AG09319 (cell line): ENCODE measurements at regions not wholly inside any gene's neighbourhood (a gene's known extent, or its start where the extent isn't known, plus 50 kb on each side); places are given as distances from the start of the nearest gene placed in this dataset.

Experiments
- DNase-seq: peaks from one replicate; pipeline ENCODE4 v3.0.0-alpha.2; 2010; ENCODE audit warnings: low read depth; ENCODE audit errors: extremely low read depth
- CTCF ChIP-seq: IDR thresholded peaks from 2 replicates; pipeline ENCODE4 v1.5.1; 2011; ENCODE audit warnings: low read depth, mild to moderate bottlenecking, inconsistent platforms, low read length, moderate library complexity

- DNase-seq = no peak
- TF ChIP-seq CTCF = no peak
These were observed 200.1 kb downstream of the TLE3 start for GRCh38 chr15:69897471-69898237.

DNA sequence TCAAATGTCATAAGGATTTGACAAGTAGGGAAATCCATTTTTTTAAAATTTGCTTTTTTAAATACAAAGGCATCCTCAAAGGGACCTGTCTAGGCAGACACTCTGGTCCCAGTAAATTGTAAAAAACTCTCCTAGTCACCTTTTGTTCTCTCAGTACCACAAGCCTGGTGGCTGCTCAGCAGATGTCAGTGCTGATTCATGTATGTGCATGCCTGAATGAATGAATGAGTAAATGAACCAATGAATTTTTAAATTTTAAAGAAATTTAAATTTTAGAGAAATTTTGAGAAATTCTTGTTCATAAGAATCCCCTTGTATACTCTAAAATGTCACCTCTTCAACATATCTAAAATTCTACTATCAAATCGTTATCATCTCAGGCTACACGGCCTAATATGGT is 199.5 kb downstream of the TLE3 start:
- no peak for DNase-seq

GRCh38 chr15:69902414-69903062 is 195.2 kb downstream of the TLE3 start:
- no peak for DNase-seq
- TF ChIP-seq CTCF = no peak

More for the DNA sequence above, 199.5 kb downstream of the TLE3 start:
- no peak for TF ChIP-seq CTCF

DNA sequence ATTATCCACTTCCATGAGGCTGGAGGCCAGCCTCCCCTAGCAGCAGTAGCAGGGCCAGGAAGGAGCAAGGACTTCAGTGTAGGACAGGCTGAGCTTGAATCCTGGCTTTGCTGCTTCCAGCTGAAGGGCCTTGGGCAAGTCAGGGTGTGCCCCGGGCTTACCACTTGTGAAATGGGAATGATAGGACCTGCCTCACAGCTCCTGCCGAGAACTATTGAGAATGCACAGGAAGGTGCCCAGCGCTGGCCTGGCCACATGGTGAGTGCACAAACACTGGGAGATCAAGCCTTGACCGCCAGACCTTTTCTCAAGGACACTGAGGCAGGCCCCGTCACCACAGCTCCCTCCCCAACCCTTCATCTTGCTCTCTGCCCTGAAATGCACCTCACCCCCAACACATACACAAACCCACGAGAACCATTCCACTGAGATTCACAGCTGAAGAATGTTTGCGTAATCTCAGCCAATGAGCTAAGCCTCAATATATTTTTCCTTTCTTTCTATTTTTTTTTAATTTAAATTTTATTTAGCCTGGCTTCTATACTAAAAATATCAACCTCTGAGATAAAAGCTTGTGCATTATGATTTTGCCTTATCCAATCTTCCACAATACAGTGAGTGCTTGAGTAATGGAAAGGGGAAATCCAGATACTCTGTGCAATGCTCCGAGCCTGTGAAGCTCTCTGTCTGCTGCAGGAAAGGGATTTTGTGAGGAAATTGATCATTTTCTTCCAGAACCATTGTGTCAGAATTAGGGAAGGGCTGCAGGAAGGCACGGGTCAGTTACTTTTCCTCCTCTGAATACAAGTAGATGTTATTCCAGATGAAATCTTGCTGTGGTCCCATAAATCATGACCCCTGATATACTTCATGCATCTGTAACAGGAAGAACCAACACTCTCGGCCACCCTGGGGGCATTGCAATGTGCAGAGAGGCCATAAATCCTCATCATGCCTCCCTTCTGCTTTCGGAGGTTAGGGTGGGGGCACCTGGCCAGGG is 193.9 kb downstream of the TLE3 start:
- no peak for TF ChIP-seq CTCF
- DNase-seq = no peak

DNA sequence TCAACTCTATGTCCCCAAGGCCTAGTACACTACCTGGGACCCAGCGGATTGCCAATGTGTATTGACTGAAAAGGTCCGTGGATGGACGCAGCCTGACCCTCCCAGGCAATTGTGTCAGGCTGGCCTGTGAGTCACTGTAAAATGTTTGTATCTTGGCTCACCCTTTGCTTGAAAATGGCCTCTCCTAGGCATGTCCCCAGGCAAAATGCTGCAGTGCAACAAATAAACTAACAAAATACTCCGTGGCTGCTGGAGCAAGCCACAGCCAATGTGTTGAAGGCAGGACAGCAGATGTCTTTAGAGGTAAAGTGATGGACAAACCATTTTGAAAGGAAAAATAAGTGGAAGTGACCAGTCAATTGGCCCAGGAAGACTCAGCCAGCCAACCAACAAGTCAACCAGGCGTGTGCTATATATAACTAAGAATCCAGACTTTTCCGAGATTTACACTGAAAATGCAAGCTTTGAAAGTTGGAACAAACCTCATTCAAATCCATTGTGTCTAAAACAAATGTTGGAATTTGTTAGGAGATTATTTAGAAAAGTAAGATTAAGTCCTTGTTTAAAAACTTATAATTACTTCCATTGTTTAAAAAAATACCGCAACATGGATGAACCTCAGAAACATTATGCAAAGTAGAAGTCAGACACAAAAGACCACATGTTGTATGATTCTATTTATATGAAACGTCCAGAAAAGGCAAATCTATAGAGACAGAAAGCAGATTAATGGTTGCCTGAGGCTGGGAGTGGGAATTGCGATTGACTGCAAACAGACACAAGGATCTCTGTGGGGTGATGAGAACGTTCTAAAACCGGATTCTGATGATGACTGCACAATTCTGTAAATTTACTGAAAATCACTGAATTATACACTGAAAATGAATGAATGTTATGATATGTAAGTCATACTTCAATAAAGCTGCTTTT is 191.2 kb downstream of the TLE3 start:
- DNase-seq = no peak
- no peak for TF ChIP-seq CTCF

DNA sequence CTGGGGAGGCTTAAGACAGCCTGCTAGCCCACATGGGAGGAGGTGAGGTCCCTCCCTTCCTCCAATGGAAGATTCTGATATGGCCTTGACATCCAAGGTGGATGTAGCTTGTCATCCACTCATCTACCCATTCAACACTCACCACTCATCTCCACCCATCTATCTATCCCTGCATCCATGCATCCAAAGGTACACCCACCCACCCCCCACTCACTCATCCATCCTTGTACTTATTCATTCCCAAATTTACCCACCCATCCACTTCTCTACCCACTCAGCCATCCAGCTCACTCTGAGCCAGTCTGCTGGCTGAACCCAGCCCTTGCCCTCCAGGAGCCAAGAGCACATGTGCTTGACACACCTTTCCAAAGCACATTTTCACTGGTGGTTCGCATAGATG is 189.7 kb downstream of the TLE3 start:
- no peak for TF ChIP-seq CTCF

More for the DNA sequence above, 189.7 kb downstream of the TLE3 start:
- no peak for DNase-seq
